ENCODE measurements at regions not wholly inside any gene's neighbourhood (a gene's known extent, or its start where the extent isn't known, plus 50 kb on each side); places are given as distances from the start of the nearest gene placed in this dataset.

- POLR2A ChIA-PET, result no interaction called here
- TF ChIP-seq EGR2 (tag by site-specific recombination; IDR thresholded peaks at IDR 0.05; ENCODE audit: low read depth) (no peak), BCL11A (tag by site-specific recombination; IDR thresholded peaks at IDR 0.05; ENCODE audit: low read depth) (no peak), ZNF561 (tag by site-specific recombination; IDR thresholded peaks at IDR 0.05; ENCODE audit: borderline replicate concordance) (no peak), ZNF394 (tag by site-specific recombination; IDR thresholded peaks at IDR 0.05; ENCODE audit: borderline replicate concordance) (no peak), ZFP41 (tag by site-specific recombination; IDR thresholded peaks at IDR 0.05; ENCODE audit: borderline replicate concordance) (no peak), ZNF26 (tag by site-specific recombination; IDR thresholded peaks at IDR 0.05) (no peak), ZNF621 (tag by site-specific recombination; IDR thresholded peaks at IDR 0.05) (no peak), ZBTB7A (tag by site-specific recombination; IDR thresholded peaks at IDR 0.05; ENCODE audit: low read depth) (no peak), ZNF398 (tag by site-specific recombination; IDR thresholded peaks at IDR 0.05) (no peak), IKZF3 (tag by site-specific recombination; IDR thresholded peaks at IDR 0.05) (no peak), ZNF843 (tag by site-specific recombination; IDR thresholded peaks at IDR 0.05) (no peak), ZNF555 (tag by site-specific recombination; conservative IDR thresholded peaks at IDR 0.05) (no peak), ZNF776 (tag by site-specific recombination; IDR thresholded peaks at IDR 0.05; ENCODE audit: borderline replicate concordance) (no peak), ZNF596 (tag by site-specific recombination; IDR thresholded peaks at IDR 0.05) (no peak), GFI1B (tag by site-specific recombination; IDR thresholded peaks at IDR 0.05) (no peak), ZNF302 (tag by site-specific recombination; IDR thresholded peaks at IDR 0.05; ENCODE audit: low read depth) (no peak), TCF7L2 (IDR thresholded peaks at IDR 0.05; ENCODE audit: borderline replicate concordance, low read depth, low read length) (no peak)
- TF ChIP-seq, protein P1, sequence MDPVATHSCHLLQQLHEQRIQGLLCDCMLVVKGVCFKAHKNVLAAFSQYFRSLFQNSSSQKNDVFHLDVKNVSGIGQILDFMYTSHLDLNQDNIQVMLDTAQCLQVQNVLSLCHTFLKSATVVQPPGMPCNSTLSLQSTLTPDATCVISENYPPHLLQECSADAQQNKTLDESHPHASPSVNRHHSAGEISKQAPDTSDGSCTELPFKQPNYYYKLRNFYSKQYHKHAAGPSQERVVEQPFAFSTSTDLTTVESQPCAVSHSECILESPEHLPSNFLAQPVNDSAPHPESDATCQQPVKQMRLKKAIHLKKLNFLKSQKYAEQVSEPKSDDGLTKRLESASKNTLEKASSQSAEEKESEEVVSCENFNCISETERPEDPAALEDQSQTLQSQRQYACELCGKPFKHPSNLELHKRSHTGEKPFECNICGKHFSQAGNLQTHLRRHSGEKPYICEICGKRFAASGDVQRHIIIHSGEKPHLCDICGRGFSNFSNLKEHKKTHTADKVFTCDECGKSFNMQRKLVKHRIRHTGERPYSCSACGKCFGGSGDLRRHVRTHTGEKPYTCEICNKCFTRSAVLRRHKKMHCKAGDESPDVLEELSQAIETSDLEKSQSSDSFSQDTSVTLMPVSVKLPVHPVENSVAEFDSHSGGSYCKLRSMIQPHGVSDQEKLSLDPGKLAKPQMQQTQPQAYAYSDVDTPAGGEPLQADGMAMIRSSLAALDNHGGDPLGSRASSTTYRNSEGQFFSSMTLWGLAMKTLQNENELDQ (tag by site-specific recombination; IDR thresholded peaks at IDR 0.05; ENCODE audit: low read depth), result no peak
- Histone ChIP-seq H3K9me3 (ENCODE audit: control insufficient read depth, insufficient read depth, low read depth, low read length) (no peaks in the 10 kb centered on the region), H3K4me1 (ENCODE audit: control insufficient read depth, insufficient read depth, low read length) (no peaks in the 10 kb centered on the region), H3K27ac (ENCODE audit: extremely low read depth, low read depth, low read length) (no peak overlapping the region), H3K36me3 (ENCODE audit: control insufficient read depth in 2 of 2, insufficient read depth in 1 of 2, low read length in 2 of 2) (no peaks in the 10 kb centered on the region), H3K4me3 (ENCODE audit: low read depth, low read length) (no peak overlapping the region)
- CTCF ChIA-PET, result interaction anchor here (0.7 to 1.0 kb wide), 2 partner anchors 23 to 234 kb away, joined by 3 to 6 read pairs; no protein-coding TSS in a partner anchor
Measured at GRCh38 chr6:54008589-54008988, 102.7 kb upstream of the MLIP start.

DNA sequence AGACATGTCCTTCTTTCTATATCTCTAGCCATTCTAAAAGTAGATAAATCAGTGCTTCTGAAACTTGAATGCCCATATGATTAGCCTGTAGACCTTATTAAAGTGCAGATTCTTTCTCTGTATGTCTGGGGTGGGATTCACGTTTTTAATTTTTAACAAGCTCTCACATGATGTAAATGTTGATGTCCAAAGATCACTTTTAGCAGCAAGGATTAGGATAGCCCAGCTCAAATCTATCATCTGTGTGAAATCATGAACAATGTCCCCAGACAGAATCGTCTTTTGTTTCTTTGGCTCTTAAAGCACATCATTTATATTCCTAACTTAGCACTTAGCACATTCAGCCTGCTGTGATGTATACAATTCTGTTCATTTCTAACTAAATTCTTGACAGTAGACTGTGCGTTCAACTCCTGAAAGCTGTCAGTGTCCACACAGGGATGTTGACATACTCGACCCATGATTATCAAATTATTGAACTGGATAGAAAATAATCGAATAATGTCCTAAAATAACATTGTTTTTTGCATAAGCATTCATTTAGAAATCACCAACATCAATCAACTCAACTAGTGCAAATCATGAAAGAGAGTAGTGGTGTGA is 102.1 kb upstream of the MLIP start:
- CTCF ChIA-PET, result interaction anchor here (1.0 kb wide), 1 partner anchor 24 kb away, joined by 6 read pairs; no protein-coding TSS in a partner anchor
- Histone ChIP-seq H3K27ac (ENCODE audit: extremely low read depth, low read depth, low read length) (no peak overlapping the region), H3K36me3 (ENCODE audit: control insufficient read depth in 2 of 2, insufficient read depth in 1 of 2, low read length in 2 of 2) (no peaks in the 10 kb centered on the region), H3K9me3 (ENCODE audit: control insufficient read depth, insufficient read depth, low read depth, low read length) (no peaks in the 10 kb centered on the region), H3K4me1 (ENCODE audit: control insufficient read depth, insufficient read depth, low read length) (no peaks in the 10 kb centered on the region), H3K4me3 (ENCODE audit: low read depth, low read length) (no peak overlapping the region)
- POLR2A ChIA-PET, result no interaction called here
- no peak for TF ChIP-seq ZNF707 (tag by site-specific recombination; IDR thresholded peaks at IDR 0.05)
- TF ChIP-seq ZNF670 (tag by site-specific recombination; IDR thresholded peaks at IDR 0.05; ENCODE audit: low read depth), result no peak
- TF ChIP-seq ZNF830 (tag by site-specific recombination; IDR thresholded peaks at IDR 0.05; ENCODE audit: low read depth), result no peak
- TF ChIP-seq ZFP69B (tag by site-specific recombination; IDR thresholded peaks at IDR 0.05), result no peak
- no peak for TF ChIP-seq ZNF404 (tag by site-specific recombination; IDR thresholded peaks at IDR 0.05)
- TF ChIP-seq ZNF473 (tag by site-specific recombination; IDR thresholded peaks at IDR 0.05), result no peak
- TF ChIP-seq ZNF214 (tag by site-specific recombination; IDR thresholded peaks at IDR 0.05; ENCODE audit: borderline replicate concordance), result no peak
- TF ChIP-seq WT1 (tag by site-specific recombination; IDR thresholded peaks at IDR 0.05), result no peak
- no peak for TF ChIP-seq ZNF133 (tag by site-specific recombination; IDR thresholded peaks at IDR 0.05)
- TF ChIP-seq MZF1 (tag by site-specific recombination; IDR thresholded peaks at IDR 0.05; ENCODE audit: borderline replicate concordance), result no peak
- TF ChIP-seq SCRT2 (tag by site-specific recombination; IDR thresholded peaks at IDR 0.05), result no peak
- TF ChIP-seq GFI1B (tag by site-specific recombination; IDR thresholded peaks at IDR 0.05), result no peak

Data from HEK293 (cell line).